Tibial nerve (tissue), 4 donors: ENCODE measurements at regions not wholly inside any gene's neighbourhood (a gene's known extent, or its start where the extent isn't known, plus 50 kb on each side); places are given as distances from the start of the nearest gene placed in this dataset.

Source experiments
- EP300 ChIP-seq, 2 donors: sonication (generic); formaldehyde crosslinking; IDR thresholded peaks; one replicate each; pipeline ENCODE4 v1.6.1; 2017; ENCODE audit warnings: antibody characterized with exemption in 2 of 2, mild to moderate bottlenecking in 1 of 2
- TF ChIP-seq, protein P1 (sequence below), 5 experiments: fragments of 200-600 bp in 3 of 5; fragments of 450-650 bp in 2 of 5; sonication (generic) in 3 of 5; IDR thresholded peaks; one replicate each; pipeline ENCODE4 v1.5.1; 2016 to 2019; ENCODE audit warnings: antibody characterized with exemption in 5 of 5, mild to moderate bottlenecking in 3 of 5, moderate library complexity in 2 of 5

- TF ChIP-seq, protein P1, sequence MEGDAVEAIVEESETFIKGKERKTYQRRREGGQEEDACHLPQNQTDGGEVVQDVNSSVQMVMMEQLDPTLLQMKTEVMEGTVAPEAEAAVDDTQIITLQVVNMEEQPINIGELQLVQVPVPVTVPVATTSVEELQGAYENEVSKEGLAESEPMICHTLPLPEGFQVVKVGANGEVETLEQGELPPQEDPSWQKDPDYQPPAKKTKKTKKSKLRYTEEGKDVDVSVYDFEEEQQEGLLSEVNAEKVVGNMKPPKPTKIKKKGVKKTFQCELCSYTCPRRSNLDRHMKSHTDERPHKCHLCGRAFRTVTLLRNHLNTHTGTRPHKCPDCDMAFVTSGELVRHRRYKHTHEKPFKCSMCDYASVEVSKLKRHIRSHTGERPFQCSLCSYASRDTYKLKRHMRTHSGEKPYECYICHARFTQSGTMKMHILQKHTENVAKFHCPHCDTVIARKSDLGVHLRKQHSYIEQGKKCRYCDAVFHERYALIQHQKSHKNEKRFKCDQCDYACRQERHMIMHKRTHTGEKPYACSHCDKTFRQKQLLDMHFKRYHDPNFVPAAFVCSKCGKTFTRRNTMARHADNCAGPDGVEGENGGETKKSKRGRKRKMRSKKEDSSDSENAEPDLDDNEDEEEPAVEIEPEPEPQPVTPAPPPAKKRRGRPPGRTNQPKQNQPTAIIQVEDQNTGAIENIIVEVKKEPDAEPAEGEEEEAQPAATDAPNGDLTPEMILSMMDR (IDR thresholded peaks at IDR 0.05): no peak
- TF ChIP-seq EP300 (IDR thresholded peaks at IDR 0.05): no peak
These were observed 58.8 kb upstream of the ATP6AP2 start for GRCh38 chrX:40521868-40522450.
